PC-9 (cell line): ENCODE measurements at regions not wholly inside any gene's neighbourhood (a gene's known extent, or its start where the extent isn't known, plus 50 kb on each side); places are given as distances from the start of the nearest gene placed in this dataset.

Experiments
- BruUV-seq: library from RNA; stranded (reverse); fragments of 400-500 nt; replicated peaks from 2 replicates; lab custom pipeline; 2021; lab: Mats Ljungman, UMichigan
- CTCF ChIA-PET: fragments of 300-600 bp; sonication (Branson Sonifier 250); formaldehyde crosslinking; loops from one replicate; lab custom pipeline; 2022; ENCODE audit warnings: antibody characterized with exemption; lab: Charles Lee
- POLR2A ChIA-PET: fragments of 300-600 bp; sonication (Branson Sonifier 250); formaldehyde crosslinking; loops from one replicate; lab custom pipeline; 2022; ENCODE audit warnings: antibody characterized with exemption; ENCODE audit not compliant: unreplicated experiment; lab: Charles Lee
- DNase-seq, 2 experiments: peaks; one replicate each; pipeline versions ENCODE4 v3.0.0 to v3.0.0-alpha.2; 2015 to 2022; ENCODE audit warnings: mixed read lengths in 1 of 2
- H2AFZ ChIP-seq: fragments of 200-600 bp; sonication (generic); 2 replicates; pipeline ENCODE4 v1.8.1; 2017; ENCODE audit warnings: antibody characterized with exemption
- H3F3A ChIP-seq: fragments of 200-600 bp; sonication (generic); 2 replicates; pipeline ENCODE4 v1.8.1; 2017; ENCODE audit warnings: antibody characterized with exemption, mild to moderate bottlenecking, low read depth; ENCODE audit not compliant: insufficient read depth
- H3K27ac ChIP-seq: fragments of 200-600 bp; sonication (generic); 2 replicates; pipeline ENCODE4 v1.6.1; 2016; ENCODE audit warnings: mixed run types
- H3K27me3 ChIP-seq: fragments of 200-600 bp; sonication (generic); 2 replicates; pipeline ENCODE4 v1.6.1; 2016; ENCODE audit warnings: low read depth, mixed run types; ENCODE audit not compliant: insufficient read depth
- H3K36me3 ChIP-seq: fragments of 200-600 bp; sonication (generic); 2 replicates; pipeline ENCODE4 v1.6.1; 2016; ENCODE audit warnings: low read depth, mixed run types
- H3K4me1 ChIP-seq: fragments of 200-600 bp; sonication (generic); replicated peaks from 2 replicates; pipeline ENCODE4 v1.6.1; 2016; ENCODE audit warnings: mixed run types; ENCODE audit not compliant: insufficient read depth
- H3K4me2 ChIP-seq: fragments of 200-600 bp; sonication (generic); 2 replicates; pipeline ENCODE4 v1.6.1; 2017; ENCODE audit warnings: mixed run types
- H3K4me3 ChIP-seq: fragments of 200-600 bp; sonication (generic); 2 replicates; pipeline ENCODE4 v1.6.1; 2016; ENCODE audit warnings: mixed run types
- H3K79me2 ChIP-seq: fragments of 200-600 bp; sonication (generic); 2 replicates; pipeline ENCODE4 v1.6.1; 2017; ENCODE audit warnings: low read depth, mixed run types
- H3K9me2 ChIP-seq: fragments of 200-600 bp; sonication (generic); 2 replicates; pipeline ENCODE4 v1.8.1; 2017; ENCODE audit warnings: mild to moderate bottlenecking; ENCODE audit not compliant: insufficient read depth
- H3K9me3 ChIP-seq: fragments of 200-600 bp; sonication (generic); 2 replicates; pipeline ENCODE4 v1.8.1; 2016; ENCODE audit warnings: low read depth; ENCODE audit not compliant: insufficient read depth
- H4K20me1 ChIP-seq: fragments of 200-600 bp; sonication (generic); 2 replicates; pipeline ENCODE4 v1.8.1; 2017; ENCODE audit not compliant: insufficient read depth
- EZH2 ChIP-seq: fragments of 200-600 bp; sonication (generic); IDR thresholded peaks from 2 replicates; pipeline ENCODE4 v1.8.0; 2017; ENCODE audit warnings: antibody characterized with exemption, low read depth
- intact Hi-C: fragments of 100-400 bp; cut with micrococcal nuclease; formaldehyde crosslinking; loops from one replicate; pipeline ENCODE4 v1.10.0; 2022; ENCODE audit not compliant: unreplicated experiment
- TF ChIP-seq, protein P1 (sequence below): fragments of 200-600 bp; sonication (generic); conservative IDR thresholded peaks from 2 replicates; pipeline ENCODE4 v1.6.1; 2017; ENCODE audit warnings: mixed run types, antibody characterized with exemption, mild to moderate bottlenecking, moderate library complexity

DNA sequence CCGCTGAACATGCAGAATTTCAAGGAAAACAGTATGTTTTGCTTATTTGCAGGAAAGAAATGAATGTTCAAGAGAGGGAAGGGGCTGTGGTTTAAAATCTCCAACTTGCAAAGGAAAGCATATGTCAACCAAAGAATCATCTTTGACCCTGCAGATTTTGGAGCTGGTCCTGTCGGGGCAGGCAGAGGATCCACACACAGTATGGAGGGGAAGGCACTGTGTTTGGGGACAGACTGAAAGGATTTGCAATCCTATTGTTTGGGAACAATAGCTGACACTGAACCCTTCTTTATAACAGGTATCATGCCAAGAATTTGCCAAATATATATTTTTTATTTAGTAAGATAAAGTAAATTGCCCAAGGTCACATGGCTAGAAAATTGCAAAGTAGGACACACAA is 121.4 kb upstream of the ZNF618 start:
- POLR2A ChIA-PET, result no interaction called here
- no peaks in the 10 kb centered on the region for H3F3A ChIP-seq
- no peak overlapping the region for H3K4me3 ChIP-seq
- no peaks in the 10 kb centered on the region for H4K20me1 ChIP-seq
- H2AFZ ChIP-seq, result no peak overlapping the region
- no peak for TF ChIP-seq EZH2
- TF ChIP-seq, protein P1, sequence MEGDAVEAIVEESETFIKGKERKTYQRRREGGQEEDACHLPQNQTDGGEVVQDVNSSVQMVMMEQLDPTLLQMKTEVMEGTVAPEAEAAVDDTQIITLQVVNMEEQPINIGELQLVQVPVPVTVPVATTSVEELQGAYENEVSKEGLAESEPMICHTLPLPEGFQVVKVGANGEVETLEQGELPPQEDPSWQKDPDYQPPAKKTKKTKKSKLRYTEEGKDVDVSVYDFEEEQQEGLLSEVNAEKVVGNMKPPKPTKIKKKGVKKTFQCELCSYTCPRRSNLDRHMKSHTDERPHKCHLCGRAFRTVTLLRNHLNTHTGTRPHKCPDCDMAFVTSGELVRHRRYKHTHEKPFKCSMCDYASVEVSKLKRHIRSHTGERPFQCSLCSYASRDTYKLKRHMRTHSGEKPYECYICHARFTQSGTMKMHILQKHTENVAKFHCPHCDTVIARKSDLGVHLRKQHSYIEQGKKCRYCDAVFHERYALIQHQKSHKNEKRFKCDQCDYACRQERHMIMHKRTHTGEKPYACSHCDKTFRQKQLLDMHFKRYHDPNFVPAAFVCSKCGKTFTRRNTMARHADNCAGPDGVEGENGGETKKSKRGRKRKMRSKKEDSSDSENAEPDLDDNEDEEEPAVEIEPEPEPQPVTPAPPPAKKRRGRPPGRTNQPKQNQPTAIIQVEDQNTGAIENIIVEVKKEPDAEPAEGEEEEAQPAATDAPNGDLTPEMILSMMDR, result no peak
- H3K27ac ChIP-seq, result no peak overlapping the region
- no peaks in the 10 kb centered on the region for H3K4me1 ChIP-seq
- no peaks in the 10 kb centered on the region for H3K9me2 ChIP-seq
- intact Hi-C loops, result no loop called here
- CTCF ChIA-PET, result no interaction called here
- no peaks in the 10 kb centered on the region for H3K36me3 ChIP-seq
- BruUV-seq, result no TSS peak
- H3K79me2 ChIP-seq, result no peaks in the 10 kb centered on the region
- peaks cover 41% of the 10 kb centered on the region for H3K27me3 ChIP-seq
- DNase-seq, result no peak
- H3K4me2 ChIP-seq, result no peak overlapping the region
- H3K9me3 ChIP-seq, result no peaks in the 10 kb centered on the region

DNA sequence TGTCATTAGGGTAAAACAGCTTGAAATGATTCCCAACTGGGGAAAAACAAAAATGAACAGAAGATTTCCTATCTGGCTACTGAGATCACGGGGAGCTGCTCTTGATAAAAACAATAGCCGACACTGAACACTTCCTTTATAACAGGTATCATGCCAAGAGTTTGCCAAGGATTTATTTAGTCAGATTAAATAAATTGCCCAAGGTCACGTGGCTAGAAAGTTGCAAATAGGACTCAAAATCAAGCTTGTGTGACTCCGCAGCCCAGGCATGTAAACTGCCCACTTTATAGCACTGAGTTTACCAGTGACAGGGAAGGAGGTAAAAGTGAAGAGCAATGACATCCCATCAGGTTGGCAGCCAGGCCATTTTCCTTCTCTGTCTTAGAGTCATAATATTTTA is 120.7 kb upstream of the ZNF618 start:
- Histone ChIP-seq H2AFZ (no peak overlapping the region), H3K4me1 (no peaks in the 10 kb centered on the region), H3K4me2 (no peak overlapping the region), H3F3A (no peaks in the 10 kb centered on the region), H3K4me3 (no peak overlapping the region), H3K9me2 (no peaks in the 10 kb centered on the region), H3K36me3 (no peaks in the 10 kb centered on the region), H3K27me3 (peaks cover 41% of the 10 kb centered on the region), H4K20me1 (no peaks in the 10 kb centered on the region), H3K79me2 (no peaks in the 10 kb centered on the region), H3K27ac (no peak overlapping the region), H3K9me3 (no peaks in the 10 kb centered on the region)
- TF ChIP-seq, protein P1, result no peak
- TF ChIP-seq EZH2, result no peak
- BruUV-seq, result no TSS peak
- DNase-seq, result no peak
- CTCF ChIA-PET, result no interaction called here
- POLR2A ChIA-PET, result no interaction called here
- intact Hi-C loops, result no loop called here

DNA sequence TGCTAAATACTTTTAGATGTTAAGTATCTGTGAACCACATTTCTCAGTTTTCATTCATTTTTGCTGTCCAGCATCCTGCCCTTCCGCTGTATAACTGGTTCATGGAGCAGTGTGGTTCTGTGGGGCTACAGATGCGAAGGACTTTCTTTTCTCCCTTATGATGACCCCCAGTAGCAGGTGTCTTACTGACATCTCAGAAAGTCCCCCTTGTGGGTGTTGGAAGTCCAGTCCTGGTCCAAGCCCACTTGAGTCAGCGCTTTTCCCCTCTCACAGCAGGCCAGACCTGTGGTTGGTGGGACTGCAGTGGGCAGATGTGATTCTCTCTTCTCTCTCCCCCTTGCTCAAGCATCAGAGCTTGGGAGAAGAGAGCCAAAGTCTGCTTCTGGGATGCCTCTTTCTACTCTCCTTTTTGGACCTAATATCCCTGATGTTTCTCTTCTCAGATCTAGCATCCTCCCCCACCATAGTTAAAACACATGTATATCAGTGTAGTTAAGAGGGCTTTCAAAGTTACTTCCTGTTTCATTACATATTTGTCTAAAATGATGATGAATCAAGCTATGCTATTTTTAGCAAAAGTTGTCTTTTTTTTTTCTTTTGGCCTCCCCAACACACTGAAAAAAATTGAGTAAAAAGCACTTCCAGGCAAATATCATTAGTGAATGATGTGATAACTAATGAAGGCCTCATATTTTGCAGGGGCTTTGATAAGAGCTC is 119.5 kb upstream of the ZNF618 start:
- H2AFZ ChIP-seq, result no peak overlapping the region
- H3K4me1 ChIP-seq, result no peaks in the 10 kb centered on the region
- H3K4me2 ChIP-seq, result no peak overlapping the region
- no peak overlapping the region for H3K27ac ChIP-seq
- peaks cover 37% of the 10 kb centered on the region for H3K27me3 ChIP-seq
- no peak for DNase-seq
- no peaks in the 10 kb centered on the region for H3K36me3 ChIP-seq
- no peaks in the 10 kb centered on the region for H3K79me2 ChIP-seq
- POLR2A ChIA-PET, result no interaction called here
- CTCF ChIA-PET, result no interaction called here
- H4K20me1 ChIP-seq, result no peaks in the 10 kb centered on the region
- BruUV-seq, result no TSS peak
- H3K9me3 ChIP-seq, result no peaks in the 10 kb centered on the region
- no peaks in the 10 kb centered on the region for H3K9me2 ChIP-seq
- intact Hi-C loops, result no loop called here
- H3F3A ChIP-seq, result no peaks in the 10 kb centered on the region
- no peak for TF ChIP-seq EZH2
- TF ChIP-seq, protein P1, result no peak
- no peak overlapping the region for H3K4me3 ChIP-seq
